Vagina (tissue), 2 donors: ENCODE measurements at regions not wholly inside any gene's neighbourhood (a gene's known extent, or its start where the extent isn't known, plus 50 kb on each side); places are given as distances from the start of the nearest gene placed in this dataset.

Experiments used
- DNase-seq, 2 donors: peaks; one replicate each; pipeline ENCODE4 v3.0.0-alpha.2; 2017; ENCODE audit errors: extremely low spot score in 2 of 2
- H3K27ac ChIP-seq: fragments of 200-600 bp; sonication (generic); one replicate; pipeline ENCODE4 v1.5.1; 2019
- H3K27me3 ChIP-seq: fragments of 200-600 bp; sonication (generic); one replicate; pipeline ENCODE4 v1.5.1; 2019
- H3K36me3 ChIP-seq, 2 donors: fragments of 200-600 bp; sonication (generic); one replicate each; pipeline ENCODE4 v1.5.1; 2017 to 2019
- H3K4me1 ChIP-seq: fragments of 200-600 bp; sonication (generic); one replicate; pipeline ENCODE4 v1.5.1; 2019
- H3K4me3 ChIP-seq, 2 donors: fragments of 200-600 bp; sonication (generic); 1 replicate in 1 of 2; 2 replicates in 1 of 2; pipeline ENCODE4 v1.5.1; 2016 to 2019
- H3K9me3 ChIP-seq: fragments of 200-600 bp; sonication (generic); one replicate; pipeline ENCODE4 v1.5.1; 2019
- POLR2A ChIP-seq, 2 donors: fragments of 450-650 bp; IDR thresholded peaks; one replicate each; pipeline ENCODE4 v1.6.1; 2017; ENCODE audit warnings: antibody characterized with exemption in 2 of 2, mild to moderate bottlenecking in 2 of 2, moderate library complexity in 2 of 2
- POLR2AphosphoS5 ChIP-seq, 2 donors: sonication (generic); formaldehyde crosslinking; IDR thresholded peaks; one replicate each; pipeline ENCODE4 v1.9.0; 2017; ENCODE audit warnings: antibody characterized with exemption in 2 of 2, mild to moderate bottlenecking in 2 of 2, low read depth in 1 of 2; ENCODE audit not compliant: insufficient read depth in 1 of 2
- intact Hi-C: fragments of 100-400 bp; cut with DNase I; formaldehyde crosslinking; loops from one replicate; pipeline ENCODE4 v1.15.1; 2023
- TF ChIP-seq, protein P1 (sequence below), 3 experiments: fragments of 450-650 bp in 2 of 3; fragments of 200-600 bp in 1 of 3; sonication (generic) in 1 of 3; IDR thresholded peaks; one replicate each; pipeline ENCODE4 v1.5.1; 2017 to 2019; ENCODE audit warnings: antibody characterized with exemption in 3 of 3, mild to moderate bottlenecking in 2 of 3, moderate library complexity in 2 of 3

DNA sequence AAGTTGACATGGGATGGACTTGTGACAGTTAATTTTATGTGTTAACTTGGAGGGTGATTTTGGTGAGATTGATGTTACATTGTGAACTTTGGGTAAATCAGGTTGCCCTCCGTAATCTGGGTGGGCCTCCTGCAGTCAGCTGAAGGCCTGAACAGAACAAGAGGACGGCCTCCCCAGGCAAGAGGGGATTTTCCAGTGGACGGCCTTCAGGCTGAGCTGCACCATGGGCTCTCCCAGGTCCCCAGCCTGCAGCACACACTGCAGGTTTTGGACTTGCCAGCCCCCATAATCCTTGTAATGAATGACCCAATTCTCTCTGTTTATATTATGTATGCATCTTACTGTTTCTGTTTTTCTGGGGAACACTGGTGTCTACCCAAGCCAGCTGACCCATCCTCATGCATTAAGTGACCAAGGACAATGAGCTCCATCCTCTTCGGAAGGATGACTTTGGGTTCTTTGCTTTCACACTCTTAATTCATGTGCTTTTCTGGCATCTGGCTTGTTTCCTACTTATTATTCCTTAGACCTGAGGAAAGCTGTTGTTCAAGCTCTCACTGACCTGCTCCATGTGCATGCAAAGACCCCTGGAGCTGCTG, 64.2 kb downstream of the DACT2 start:
- intact Hi-C loops: no loop called here
- no peak for TF ChIP-seq POLR2A (IDR thresholded peaks at IDR 0.05)
- TF ChIP-seq, protein P1, sequence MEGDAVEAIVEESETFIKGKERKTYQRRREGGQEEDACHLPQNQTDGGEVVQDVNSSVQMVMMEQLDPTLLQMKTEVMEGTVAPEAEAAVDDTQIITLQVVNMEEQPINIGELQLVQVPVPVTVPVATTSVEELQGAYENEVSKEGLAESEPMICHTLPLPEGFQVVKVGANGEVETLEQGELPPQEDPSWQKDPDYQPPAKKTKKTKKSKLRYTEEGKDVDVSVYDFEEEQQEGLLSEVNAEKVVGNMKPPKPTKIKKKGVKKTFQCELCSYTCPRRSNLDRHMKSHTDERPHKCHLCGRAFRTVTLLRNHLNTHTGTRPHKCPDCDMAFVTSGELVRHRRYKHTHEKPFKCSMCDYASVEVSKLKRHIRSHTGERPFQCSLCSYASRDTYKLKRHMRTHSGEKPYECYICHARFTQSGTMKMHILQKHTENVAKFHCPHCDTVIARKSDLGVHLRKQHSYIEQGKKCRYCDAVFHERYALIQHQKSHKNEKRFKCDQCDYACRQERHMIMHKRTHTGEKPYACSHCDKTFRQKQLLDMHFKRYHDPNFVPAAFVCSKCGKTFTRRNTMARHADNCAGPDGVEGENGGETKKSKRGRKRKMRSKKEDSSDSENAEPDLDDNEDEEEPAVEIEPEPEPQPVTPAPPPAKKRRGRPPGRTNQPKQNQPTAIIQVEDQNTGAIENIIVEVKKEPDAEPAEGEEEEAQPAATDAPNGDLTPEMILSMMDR (IDR thresholded peaks at IDR 0.05): no peak
- no peak for TF ChIP-seq POLR2AphosphoS5 (IDR thresholded peaks at IDR 0.05; ENCODE audit: insufficient read depth in 1 of 2, low read depth in 1 of 2)
- no peaks in the 10 kb centered on the region for H3K36me3 ChIP-seq
- no peak overlapping the region for H3K4me3 ChIP-seq
- no peaks in the 10 kb centered on the region for H3K27me3 ChIP-seq
- H3K4me1 ChIP-seq: no peaks in the 10 kb centered on the region
- no peaks in the 10 kb centered on the region for H3K9me3 ChIP-seq
- no peak overlapping the region for H3K27ac ChIP-seq
- DNase-seq: no peak

- H3K36me3 ChIP-seq: no peaks in the 10 kb centered on the region
- no peaks in the 10 kb centered on the region for H3K27me3 ChIP-seq
These were observed 67.3 kb downstream of the DACT2 start for GRCh38 chr6:168252267-168252666.

GRCh38 chr6:168250250-168250649, 69.3 kb downstream of the DACT2 start:
- Histone ChIP-seq H3K4me3 (no peak overlapping the region), H3K4me1 (no peaks in the 10 kb centered on the region), H3K36me3 (no peaks in the 10 kb centered on the region), H3K9me3 (no peaks in the 10 kb centered on the region), H3K27me3 (no peaks in the 10 kb centered on the region), H3K27ac (no peak overlapping the region)
- no peak for DNase-seq
- TF ChIP-seq, protein P1 (IDR thresholded peaks at IDR 0.05): no peak
- TF ChIP-seq POLR2AphosphoS5 (IDR thresholded peaks at IDR 0.05; ENCODE audit: insufficient read depth in 1 of 2, low read depth in 1 of 2) (no peak), POLR2A (IDR thresholded peaks at IDR 0.05) (no peak)
- intact Hi-C loops: no loop called here

More at GRCh38 chr6:168252267-168252666, 67.3 kb downstream of the DACT2 start:
- no peak for DNase-seq
- H3K4me1 ChIP-seq: no peaks in the 10 kb centered on the region
- no peaks in the 10 kb centered on the region for H3K9me3 ChIP-seq
- H3K27ac ChIP-seq: no peak overlapping the region
- H3K4me3 ChIP-seq: no peak overlapping the region
- TF ChIP-seq POLR2A (IDR thresholded peaks at IDR 0.05) (no peak), POLR2AphosphoS5 (IDR thresholded peaks at IDR 0.05; ENCODE audit: insufficient read depth in 1 of 2, low read depth in 1 of 2) (no peak)
- TF ChIP-seq, protein P1 (IDR thresholded peaks at IDR 0.05): no peak
- intact Hi-C loops: no loop called here

- Histone ChIP-seq H3K4me1 (no peaks in the 10 kb centered on the region), H3K27ac (no peak overlapping the region), H3K27me3 (no peaks in the 10 kb centered on the region), H3K9me3 (no peaks in the 10 kb centered on the region), H3K36me3 (no peaks in the 10 kb centered on the region), H3K4me3 (no peak overlapping the region)
- TF ChIP-seq, protein P1 (IDR thresholded peaks at IDR 0.05): no peak
- no peak for TF ChIP-seq POLR2AphosphoS5 (IDR thresholded peaks at IDR 0.05; ENCODE audit: insufficient read depth in 1 of 2, low read depth in 1 of 2)
- no peak for TF ChIP-seq POLR2A (IDR thresholded peaks at IDR 0.05)
- intact Hi-C loops: no loop called here
- no peak for DNase-seq
These were observed 69.8 kb downstream of the DACT2 start for GRCh38 chr6:168249746-168250145.

GRCh38 chr6:168248148-168248620, 71.4 kb downstream of the DACT2 start:
- intact Hi-C loops: no loop called here
- no peak overlapping the region for H3K4me3 ChIP-seq
- H3K9me3 ChIP-seq: no peaks in the 10 kb centered on the region
- H3K36me3 ChIP-seq: no peaks in the 10 kb centered on the region
- H3K27me3 ChIP-seq: no peaks in the 10 kb centered on the region
- no peak for DNase-seq
- no peaks in the 10 kb centered on the region for H3K4me1 ChIP-seq
- no peak overlapping the region for H3K27ac ChIP-seq
- TF ChIP-seq POLR2AphosphoS5 (IDR thresholded peaks at IDR 0.05; ENCODE audit: insufficient read depth in 1 of 2, low read depth in 1 of 2): no peak
- TF ChIP-seq POLR2A (IDR thresholded peaks at IDR 0.05): no peak
- TF ChIP-seq, protein P1 (IDR thresholded peaks at IDR 0.05): no peak
